HepG2 (cell line): ENCODE measurements at regions not wholly inside any gene's neighbourhood (a gene's known extent, or its start where the extent isn't known, plus 50 kb on each side); places are given as distances from the start of the nearest gene placed in this dataset.

Experiments
- ATAC-seq: fragments of 200-7000 bp; cut with Tn5 transposase; 3 replicates; pipeline ENCODE4 v1.9.1; 2020; ENCODE audit warnings: mild to moderate bottlenecking, moderate library complexity
- BruUV-seq: library from RNA; stranded (reverse); fragments of 400-500 nt; replicated peaks from 2 replicates; lab custom pipeline; 2021; lab: Mats Ljungman, UMichigan
- CTCF ChIA-PET: fragments of 300-600 bp; formaldehyde crosslinking; extraction: SDS; loops from one replicate; lab custom pipeline; 2021; ENCODE audit warnings: low total read pairs, inconsistent platforms, low intra/inter-chr PET ratio; lab: Yijun Ruan, JAX
- POLR2A ChIA-PET: fragments of 350-600 bp; sonication (Branson Sonifier 250); formaldehyde crosslinking; loops from one replicate; lab custom pipeline; 2020; ENCODE audit warnings: antibody characterized with exemption, inconsistent platforms; lab: Yijun Ruan, JAX
- DNase-seq: peaks from one replicate; pipeline ENCODE4 v3.0.0-alpha.2; 2015; ENCODE audit warnings: low spot score
- FAIRE-seq: peaks from 3 replicates; lab custom pipeline; 2011; peaks lifted over from hg19 to GRCh38; lab: Jason Lieb, UNC
- H2AFZ ChIP-seq: one replicate; pipeline ENCODE4 v1.6.1; 2011; ENCODE audit warnings: low read length, inconsistent platforms
- H3K27ac ChIP-seq: fragments of 300-600 bp; 3 replicates; pipeline ENCODE4 v1.8.0; 2011; ENCODE audit warnings: mixed run types, mild to moderate bottlenecking, mixed read lengths, low read length, inconsistent platforms; ENCODE audit not compliant: insufficient read depth; ENCODE audit errors: extremely low read length
- H3K27me3 ChIP-seq, 2 experiments: fragments of 200-600 bp in 1 of 2; 2 replicates in 1 of 2; 3 replicates in 1 of 2; pipeline versions ENCODE4 v1.6.0 to v1.8.0; 2011; ENCODE audit warnings: low read length in 2 of 2, mild to moderate bottlenecking in 2 of 2, moderate library complexity in 2 of 2, inconsistent platforms in 1 of 2; ENCODE audit not compliant: insufficient read depth in 2 of 2, control insufficient read depth in 1 of 2
- H3K36me3 ChIP-seq, 2 experiments: fragments of 200-600 bp in 1 of 2; replicated peaks in 1 of 2; 2 replicates in 1 of 2; 3 replicates in 1 of 2; pipeline versions ENCODE4 v1.5.1 to v1.8.0; 2011; ENCODE audit warnings: low read length in 2 of 2, inconsistent platforms in 1 of 2; ENCODE audit not compliant: insufficient read depth in 2 of 2, control insufficient read depth in 1 of 2
- H3K4me1 ChIP-seq: 2 replicates; pipeline ENCODE4 v1.5.1; 2012; ENCODE audit warnings: low read length, inconsistent platforms; ENCODE audit not compliant: insufficient read depth
- H3K4me2 ChIP-seq: 2 replicates; pipeline ENCODE4 v1.6.0; 2011; ENCODE audit warnings: low read depth, low read length, inconsistent platforms
- H3K4me3 ChIP-seq, 3 experiments: fragments of 200-600 bp in 1 of 3; sonication (generic), shearing (Covaris generic) in 1 of 3; replicated peaks in 1 of 3; 2 replicates each; pipeline ENCODE4 v1.5.1; 2011 to 2016; ENCODE audit warnings: low read length in 3 of 3, inconsistent platforms in 2 of 3, low read depth in 2 of 3, mild to moderate bottlenecking in 2 of 3, control low read depth in 1 of 3, mixed read lengths in 1 of 3; ENCODE audit not compliant: insufficient read depth in 1 of 3
- H3K79me2 ChIP-seq: one replicate; pipeline ENCODE4 v1.6.1; 2011; ENCODE audit warnings: low read length, inconsistent platforms; ENCODE audit not compliant: insufficient read depth
- H3K9ac ChIP-seq: 2 replicates; pipeline ENCODE4 v1.6.0; 2011; ENCODE audit warnings: mild to moderate bottlenecking, low read depth, low read length, inconsistent platforms; ENCODE audit not compliant: insufficient read depth
- H3K9me3 ChIP-seq: 2 replicates; pipeline ENCODE4 v1.5.1; 2012; ENCODE audit warnings: mild to moderate bottlenecking, low read length
- H4K20me1 ChIP-seq: 2 replicates; pipeline ENCODE4 v1.6.0; 2011; ENCODE audit warnings: inconsistent platforms, mild to moderate bottlenecking, low read length, moderate library complexity; ENCODE audit not compliant: insufficient read depth
- ARID5B ChIP-seq: IDR thresholded peaks from 2 replicates; pipeline ENCODE4 v1.4.0; 2020; ENCODE audit warnings: mild to moderate bottlenecking, missing genetic modification reagents
- KDM1A ChIP-seq: IDR thresholded peaks from 2 replicates; pipeline ENCODE4 v1.6.1; 2016; ENCODE audit warnings: missing compliant biosample characterization
- MTA3 ChIP-seq: sonication (generic); formaldehyde crosslinking; IDR thresholded peaks from 2 replicates; pipeline ENCODE4 v1.4.0; 2020; ENCODE audit warnings: missing genetic modification reagents
- PHF5A ChIP-seq: IDR thresholded peaks from one replicate; pipeline ENCODE4 v1.6.1; 2018; ENCODE audit warnings: low read depth, missing genetic modification reagents; ENCODE audit not compliant: unreplicated experiment
- SAFB2 ChIP-seq: sonication (generic); formaldehyde crosslinking; IDR thresholded peaks from 2 replicates; pipeline ENCODE4 v1.5.1; 2020; ENCODE audit warnings: missing genetic modification reagents, low read depth, mild to moderate bottlenecking, borderline replicate concordance
- SNAPC4 ChIP-seq: sonication (generic); formaldehyde crosslinking; IDR thresholded peaks from 2 replicates; pipeline ENCODE4 v1.4.0; 2020; ENCODE audit warnings: mild to moderate bottlenecking, missing genetic modification reagents
- TEF ChIP-seq: sonication (generic); formaldehyde crosslinking; IDR thresholded peaks from 2 replicates; pipeline ENCODE4 v1.5.0; 2020; ENCODE audit warnings: missing genetic modification reagents
- ZMYM4 ChIP-seq: sonication (generic); formaldehyde crosslinking; IDR thresholded peaks from 2 replicates; pipeline ENCODE4 v1.8.1; 2023; ENCODE audit warnings: mild to moderate bottlenecking, missing genetic modification reagents
- ZNF343 ChIP-seq: sonication (generic); formaldehyde crosslinking; IDR thresholded peaks from 2 replicates; pipeline ENCODE4 v1.4.0; 2020; ENCODE audit warnings: mild to moderate bottlenecking, missing genetic modification reagents
- ZNF562 ChIP-seq: sonication (generic); formaldehyde crosslinking; IDR thresholded peaks from 2 replicates; pipeline ENCODE4 v1.8.0; 2022; ENCODE audit warnings: missing genetic modification reagents, borderline replicate concordance
- WGBS: methylation state at CpG from one replicate; pipeline ENCODE4 v1.1.6; 2017; ENCODE audit warnings: low lambda C conversion rate; 5-methylcytosine and 5-hydroxymethylcytosine counted together
- in situ Hi-C: cut with HindIII; loops from 2 replicates; pipeline ENCODE4 v1.10.0; 2017; ENCODE audit warnings: low pct_unique_long_range_greater_than_20kb; ENCODE audit not compliant: extremely low pct_ligation_motif_present
- intact Hi-C: fragments of 100-400 bp; cut with micrococcal nuclease; formaldehyde crosslinking; loops from one replicate; pipeline ENCODE4 v1.10.0; 2022; ENCODE audit not compliant: unreplicated experiment

GRCh38 chr5:3331819-3332218 lies 263.8 kb upstream of the IRX1 start:
- Histone ChIP-seq H3K9me3 (no peaks in the 10 kb centered on the region), H3K27ac (no peak overlapping the region)
- intact Hi-C loops (no loop called here), in situ Hi-C loops (no loop called here)
- TF ChIP-seq ZNF343 (CRISPR knock-in tag) (no peak), MTA3 (CRISPR knock-in tag) (no peak)
- TF ChIP-seq, all 625 proteins: peak for 0
- ChIA-PET CTCF (no interaction called here), POLR2A (no interaction called here)
- Histone ChIP-seq H2AFZ (no peak overlapping the region), H3K79me2 (no peaks in the 10 kb centered on the region), H4K20me1 (no peaks in the 10 kb centered on the region), H3K36me3 (no peaks in the 10 kb centered on the region), H3K4me3 (no peak overlapping the region), H3K9ac (no peak overlapping the region), H3K4me1 (no peaks in the 10 kb centered on the region), H3K27me3 (peaks cover 0 to 3% of the 10 kb centered on the region in 2 experiments; a peak in 2 of 5 replicates), H3K4me2 (no peak overlapping the region)
- no TSS peak for BruUV-seq
- WGBS, result no CpG with 5 or more reads among the region's 6 CpGs
- no peak for ATAC-seq
- FAIRE-seq, result no peak
- no peak for DNase-seq

GRCh38 chr5:3330442-3330841 lies 265.2 kb upstream of the IRX1 start:
- ChIA-PET CTCF (no interaction called here), POLR2A (no interaction called here)
- WGBS, result 3% methylated on average over 5 of the region's 6 CpGs
- no peak overlapping the region for H3K9ac ChIP-seq
- H3K9me3 ChIP-seq, result no peaks in the 10 kb centered on the region
- no peak overlapping the region for H3K4me2 ChIP-seq
- H3K4me3 ChIP-seq, result no peak overlapping the region
- no TSS peak for BruUV-seq
- no peaks in the 10 kb centered on the region for H3K36me3 ChIP-seq
- in situ Hi-C loops (no loop called here), intact Hi-C loops (no loop called here)
- no peak overlapping the region for H2AFZ ChIP-seq
- H3K27ac ChIP-seq, result no peak overlapping the region
- no peaks in the 10 kb centered on the region; a peak in 1 of 5 replicates for H3K27me3 ChIP-seq
- H3K4me1 ChIP-seq, result no peaks in the 10 kb centered on the region
- no peaks in the 10 kb centered on the region for H3K79me2 ChIP-seq
- DNase-seq (no peak), ATAC-seq (no peak), FAIRE-seq (no peak)
- no peaks in the 10 kb centered on the region for H4K20me1 ChIP-seq
- TF ChIP-seq SAFB2 (CRISPR knock-in tag), result no peak
- no peak for TF ChIP-seq KDM1A (CRISPR knock-in tag)
- no peak for TF ChIP-seq PHF5A (CRISPR knock-in tag)
- no peak for TF ChIP-seq ARID5B (CRISPR knock-in tag)
- TF ChIP-seq ZMYM4 (CRISPR knock-in tag), result no peak
- no peak for TF ChIP-seq ZNF562 (CRISPR knock-in tag)
- no peak for TF ChIP-seq SNAPC4 (CRISPR knock-in tag)
- TF ChIP-seq TEF (CRISPR knock-in tag), result no peak
